ENCODE measurements at regions not wholly inside any gene's neighbourhood (a gene's known extent, or its start where the extent isn't known, plus 50 kb on each side); places are given as distances from the start of the nearest gene placed in this dataset.

DNA sequence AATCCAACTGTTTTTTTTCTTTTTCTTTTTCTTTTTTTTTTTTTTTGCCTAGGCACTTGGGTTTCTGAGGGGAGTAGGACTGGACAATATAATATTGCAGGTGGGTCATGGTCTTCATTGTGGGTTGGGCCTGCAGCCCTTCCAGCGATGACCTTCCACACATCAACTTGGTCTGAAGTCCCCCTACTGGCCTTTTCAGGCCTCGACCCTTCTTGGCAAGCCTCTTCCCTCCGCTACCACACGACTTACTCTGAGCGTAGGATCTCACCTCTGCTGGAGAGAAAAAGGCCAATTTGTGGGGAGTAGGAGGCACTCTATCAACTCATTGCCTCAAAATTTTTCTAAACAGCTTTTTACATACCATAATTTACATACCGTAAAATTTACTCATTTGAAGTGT, 51.1 kb upstream of the GRIK3 start:
- DNase-seq (ENCODE audit: low spot score), result peak; percentile 7

DNA sequence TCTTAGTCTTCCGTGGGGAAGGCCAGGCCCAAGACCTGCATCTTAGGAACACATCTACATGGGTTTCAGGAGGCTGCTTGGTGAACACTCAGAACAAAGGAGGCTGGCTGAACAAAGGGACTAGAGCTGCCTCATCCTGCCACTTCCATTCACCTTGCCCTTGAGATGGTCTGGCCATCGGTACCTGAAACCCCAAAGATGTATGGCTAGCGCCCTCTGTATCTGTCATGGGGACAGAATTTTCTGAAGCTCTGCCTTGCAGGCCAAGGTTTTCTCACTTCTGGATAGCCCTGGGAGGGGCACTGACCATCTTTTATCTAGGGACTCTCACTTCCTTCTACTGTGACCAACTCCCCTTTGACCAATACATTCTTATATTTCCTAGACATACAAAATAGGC, 55.4 kb upstream of the GRIK3 start:
- no peak for DNase-seq (ENCODE audit: low spot score)

DNA sequence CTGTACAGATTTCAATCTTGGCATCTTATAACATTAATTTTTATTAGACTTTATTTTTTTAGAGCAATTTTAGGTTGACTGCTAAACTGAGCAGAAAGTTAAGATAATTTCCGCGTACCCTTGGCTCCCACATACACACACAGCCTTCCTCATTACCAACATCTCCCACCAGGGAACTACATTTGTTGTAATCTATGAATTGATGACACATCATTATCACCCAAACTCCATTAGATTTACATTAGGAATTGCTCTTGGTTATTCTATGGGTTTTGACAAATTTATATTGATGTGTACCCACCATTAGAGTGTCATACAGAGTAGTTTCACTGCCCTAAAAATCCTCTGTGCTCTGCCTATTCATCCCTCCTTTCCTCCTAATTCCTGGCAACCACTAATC, 56.4 kb upstream of the GRIK3 start:
- DNase-seq (ENCODE audit: low spot score), result no peak

DNA sequence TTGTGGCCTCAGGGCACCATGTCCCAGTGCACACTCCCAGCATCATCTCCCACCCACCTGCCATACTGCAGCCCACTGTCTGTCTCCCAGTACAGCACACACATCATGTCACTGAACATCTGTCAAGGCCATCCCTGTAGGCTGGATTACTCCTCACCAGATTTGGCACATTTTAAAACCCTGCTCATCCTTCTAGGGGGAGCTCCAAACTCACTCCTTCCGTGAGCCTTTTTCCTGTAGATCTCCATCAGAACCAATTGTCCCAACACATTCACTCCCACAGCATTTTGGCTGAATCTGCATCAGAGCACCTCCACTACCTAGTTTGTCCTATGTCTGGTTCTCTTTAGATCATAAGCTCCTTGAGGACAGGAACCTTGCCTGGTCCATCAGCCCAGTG, 58.6 kb upstream of the GRIK3 start:
- no peak for DNase-seq (ENCODE audit: low spot score)

DNA sequence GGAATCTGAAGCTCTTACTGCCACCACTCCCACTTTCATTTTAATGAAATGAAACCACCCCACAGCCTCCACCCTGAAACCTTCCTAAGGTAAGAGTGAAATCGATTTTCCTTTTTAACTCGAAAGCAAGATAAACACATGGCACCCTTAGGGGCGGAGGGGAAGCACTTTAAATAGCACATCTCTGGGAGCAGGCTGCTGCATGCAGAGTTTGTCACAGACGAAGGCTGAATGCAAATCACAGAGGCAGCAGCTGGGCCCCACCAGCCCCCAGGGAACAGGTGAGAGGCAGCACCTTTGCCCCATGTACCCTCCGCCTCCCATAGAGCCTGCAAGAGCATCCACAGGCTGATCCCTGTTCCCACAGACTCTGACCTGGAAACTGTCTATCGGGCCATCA, 60.0 kb upstream of the GRIK3 start:
- DNase-seq (ENCODE audit: low spot score), result no peak

DNA sequence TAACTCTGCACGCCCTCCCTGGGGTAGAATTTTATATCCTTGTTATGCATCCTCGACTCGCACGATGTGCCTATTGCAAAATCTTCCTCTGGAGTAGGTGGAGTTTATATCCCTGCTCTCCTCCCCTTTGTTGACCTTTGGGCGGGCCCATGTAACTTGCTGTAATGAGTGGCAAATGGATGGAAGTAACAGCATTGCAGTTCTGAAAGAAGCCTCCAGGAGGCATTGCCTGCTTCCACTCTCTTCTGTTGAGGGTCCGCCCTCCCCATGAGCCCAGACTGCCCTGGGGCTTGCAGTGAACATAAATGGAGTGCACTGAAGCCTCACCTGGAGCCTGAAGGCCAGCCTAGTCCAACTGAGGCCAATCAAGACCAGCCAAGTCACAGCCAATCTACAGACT, 62.2 kb upstream of the GRIK3 start:
- peak; percentile 49 for DNase-seq (ENCODE audit: low spot score)

DNA sequence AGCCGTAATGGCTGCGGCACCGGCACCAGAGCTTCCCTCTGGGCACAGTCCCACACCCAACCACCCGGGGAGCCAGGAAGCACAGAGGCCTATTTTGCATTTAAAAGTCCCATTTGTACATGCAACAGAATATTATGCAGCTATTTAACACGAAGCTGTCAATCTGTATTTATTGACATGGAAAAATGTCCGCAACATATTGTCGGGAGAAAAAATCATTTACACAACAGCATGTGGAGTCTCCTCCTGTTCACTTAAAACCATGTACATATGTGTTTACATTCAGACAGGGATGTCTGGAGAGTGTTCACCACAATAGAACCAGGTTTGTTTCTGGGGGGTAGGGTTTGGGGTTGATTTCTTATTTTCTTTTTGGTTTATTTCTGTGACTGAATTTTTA, 63.4 kb upstream of the GRIK3 start:
- no peak for DNase-seq (ENCODE audit: low spot score)

DNA sequence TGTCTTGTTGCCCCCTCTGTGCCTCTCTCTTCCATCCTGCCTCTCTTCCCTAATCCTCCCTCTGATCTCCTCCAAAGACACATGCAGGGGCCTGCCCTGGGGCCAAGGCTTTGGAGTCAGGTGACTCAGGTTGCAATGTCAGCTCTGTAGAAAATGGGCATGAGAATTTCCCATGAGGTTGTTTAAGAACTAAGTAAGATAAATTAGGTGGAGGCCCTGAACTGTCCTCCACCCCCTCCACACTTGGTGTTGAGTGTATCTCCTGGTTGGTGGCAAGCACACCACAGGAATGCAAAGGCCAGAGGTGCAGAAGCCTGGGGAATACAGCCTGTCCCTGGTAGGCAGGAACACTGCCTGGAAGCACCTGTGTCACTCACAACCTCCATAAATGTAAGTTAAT, 63.9 kb upstream of the GRIK3 start:
- DNase-seq (ENCODE audit: low spot score), result no peak

DNA sequence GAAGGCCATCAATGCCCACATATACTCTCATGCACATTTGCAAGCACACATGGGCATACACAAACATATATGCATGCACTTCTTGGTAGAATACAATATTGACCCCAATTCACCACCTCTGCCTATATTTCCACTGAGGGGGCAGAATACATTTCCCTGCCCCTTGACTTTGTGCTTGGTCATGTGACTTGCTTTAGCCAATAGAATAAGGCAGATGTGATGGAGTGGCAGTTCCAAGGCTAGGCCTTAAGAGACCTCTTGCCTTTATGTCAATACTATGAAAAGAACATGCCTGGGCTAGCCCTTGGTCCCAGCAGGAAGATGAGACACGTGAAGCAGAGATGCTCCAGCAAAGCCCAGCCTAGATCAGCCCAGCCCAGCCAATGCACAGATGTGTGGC, 66.0 kb upstream of the GRIK3 start:
- DNase-seq (ENCODE audit: low spot score), result no peak

DNA sequence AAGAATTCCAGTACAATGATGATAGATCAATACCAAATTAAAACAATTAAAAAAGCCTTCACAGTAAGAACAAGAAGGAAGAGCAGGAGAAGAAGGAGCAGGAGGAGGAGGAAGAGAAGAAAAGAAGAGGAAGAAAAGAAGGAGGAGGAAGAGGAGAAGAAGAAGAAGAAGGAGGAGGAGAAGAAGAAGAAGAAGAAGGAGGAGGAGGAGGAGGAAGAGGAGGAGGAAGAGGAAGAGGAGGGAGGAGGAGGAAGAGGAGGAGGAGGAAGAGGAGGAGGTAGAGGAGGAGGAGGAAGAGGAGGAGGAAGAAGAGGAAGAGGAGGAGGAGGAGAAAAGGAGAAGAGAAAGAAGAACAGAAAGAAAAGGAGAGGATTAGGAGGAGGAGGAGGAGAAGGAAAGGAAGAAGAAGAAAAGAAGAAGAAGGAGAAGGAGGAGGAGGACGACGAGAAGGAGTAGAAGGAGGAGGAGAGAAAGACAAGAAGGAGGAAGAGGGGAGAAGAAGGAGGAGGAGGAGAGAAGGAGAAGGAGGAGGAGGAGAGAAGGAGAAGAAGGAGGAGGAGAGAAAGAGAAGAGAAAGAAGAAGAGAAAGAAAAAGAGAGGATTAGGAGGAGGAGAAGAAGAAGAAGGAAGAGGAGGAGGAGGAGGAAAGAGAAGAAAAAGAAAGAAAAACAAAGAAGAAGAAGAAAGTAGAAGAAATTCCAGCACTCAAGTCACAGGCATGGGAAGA, 68.5 kb upstream of the GRIK3 start:
- DNase-seq (ENCODE audit: low spot score), result no peak

DNA sequence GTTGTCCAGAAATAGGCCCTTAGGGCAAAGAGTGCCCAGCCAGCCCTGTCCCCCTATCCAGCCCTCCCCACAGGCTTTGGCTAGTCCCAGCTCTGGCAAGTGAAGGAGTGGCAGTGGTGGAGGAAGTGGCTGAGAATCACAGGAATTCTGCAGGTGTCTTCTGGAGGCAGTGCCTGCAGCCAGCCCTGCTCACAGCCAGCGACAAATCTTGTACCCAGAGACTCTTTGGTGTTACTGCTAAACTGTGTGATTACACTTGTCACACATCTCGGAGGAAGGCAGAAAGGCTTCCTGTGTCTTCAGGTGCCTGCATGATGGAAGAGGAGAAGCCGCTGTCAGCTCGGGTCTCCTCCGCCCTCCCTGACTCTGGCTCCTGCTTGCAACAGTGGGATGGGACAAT, 71.6 kb upstream of the GRIK3 start:
- no peak for DNase-seq (ENCODE audit: low spot score)

DNA sequence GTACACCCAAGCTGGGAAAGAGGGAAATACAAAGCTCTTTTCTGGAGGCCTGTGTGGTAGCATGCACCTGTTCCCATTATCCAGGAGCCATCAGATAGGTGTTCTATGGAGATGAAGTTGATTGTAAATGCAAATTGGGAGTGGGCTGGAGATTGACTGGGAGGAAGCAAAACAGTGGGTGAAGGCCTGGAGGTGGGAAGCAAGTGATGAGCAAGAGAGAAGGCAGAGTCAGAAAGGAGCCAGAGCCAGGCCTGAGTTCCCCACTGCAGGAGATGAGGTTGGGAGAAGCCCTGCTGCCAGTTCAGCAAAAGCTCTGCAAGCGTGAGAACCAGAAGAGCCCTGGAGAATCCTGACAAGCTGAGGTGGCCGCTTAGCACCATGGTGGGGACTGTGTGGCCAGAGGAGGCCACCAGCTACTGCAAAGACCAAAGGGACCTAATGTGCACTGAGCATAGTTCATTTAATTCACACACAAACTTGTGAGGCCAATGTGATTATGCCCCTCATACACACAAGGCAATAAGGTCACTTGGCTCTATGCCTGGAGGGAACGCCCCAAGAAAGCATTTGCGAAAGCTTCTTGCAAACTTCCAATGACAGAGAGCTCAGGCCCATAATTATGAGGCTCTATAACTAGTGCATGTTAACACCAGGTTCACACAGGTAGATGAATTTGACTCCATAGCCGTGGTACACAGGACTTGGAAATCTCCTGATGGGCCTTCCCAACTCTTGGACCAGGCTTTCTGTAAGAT, 73.0 kb upstream of the GRIK3 start:
- no peak for DNase-seq (ENCODE audit: low spot score)

DNA sequence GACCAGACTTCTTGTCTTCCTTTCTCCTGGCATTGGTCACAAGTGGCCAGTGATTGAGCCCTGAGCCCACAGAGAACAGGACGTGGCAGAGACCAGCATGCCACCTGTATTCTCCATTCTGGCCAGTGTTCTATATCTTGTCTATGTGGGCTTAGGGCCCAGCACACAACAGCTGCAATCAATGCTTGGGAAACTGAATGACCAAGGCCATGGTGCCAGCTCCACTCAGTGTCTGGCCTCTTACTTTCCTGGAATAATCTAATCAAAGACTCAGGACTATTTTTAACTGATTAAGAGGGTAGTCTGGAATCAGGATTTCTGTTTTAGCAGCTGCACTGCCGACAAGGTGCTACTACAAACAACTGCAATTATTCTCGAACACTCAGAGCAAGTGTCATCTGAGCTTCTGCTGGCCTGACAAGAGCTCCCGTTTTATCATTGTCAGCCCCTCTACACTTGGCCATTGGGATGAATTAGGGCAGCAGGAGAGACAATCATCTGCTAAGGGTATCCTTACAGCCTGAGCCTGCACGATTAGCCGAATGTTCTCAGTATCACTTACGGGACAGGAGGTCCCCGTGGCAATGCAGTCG, 74.4 kb upstream of the GRIK3 start:
- no peak for DNase-seq (ENCODE audit: low spot score)

DNA sequence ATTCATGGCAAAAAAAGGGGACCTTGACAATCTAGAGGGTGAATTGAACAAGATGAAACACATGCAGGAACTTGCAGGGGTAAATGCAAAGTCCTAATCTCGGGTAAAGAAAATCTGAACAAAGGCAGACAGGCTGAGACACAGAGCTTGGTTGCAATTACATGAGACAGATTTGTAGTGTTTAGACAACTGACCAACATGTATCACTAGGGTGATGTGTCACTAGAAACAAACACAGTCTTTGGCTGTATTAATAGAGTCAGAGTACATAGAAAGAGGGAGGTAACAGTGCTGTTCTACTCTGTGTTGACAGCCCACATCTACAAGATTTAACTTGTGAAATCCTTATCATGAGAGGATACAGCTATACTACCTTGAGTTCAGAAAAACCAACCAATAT, 78.1 kb upstream of the GRIK3 start:
- DNase-seq (ENCODE audit: low spot score), result no peak

DNA sequence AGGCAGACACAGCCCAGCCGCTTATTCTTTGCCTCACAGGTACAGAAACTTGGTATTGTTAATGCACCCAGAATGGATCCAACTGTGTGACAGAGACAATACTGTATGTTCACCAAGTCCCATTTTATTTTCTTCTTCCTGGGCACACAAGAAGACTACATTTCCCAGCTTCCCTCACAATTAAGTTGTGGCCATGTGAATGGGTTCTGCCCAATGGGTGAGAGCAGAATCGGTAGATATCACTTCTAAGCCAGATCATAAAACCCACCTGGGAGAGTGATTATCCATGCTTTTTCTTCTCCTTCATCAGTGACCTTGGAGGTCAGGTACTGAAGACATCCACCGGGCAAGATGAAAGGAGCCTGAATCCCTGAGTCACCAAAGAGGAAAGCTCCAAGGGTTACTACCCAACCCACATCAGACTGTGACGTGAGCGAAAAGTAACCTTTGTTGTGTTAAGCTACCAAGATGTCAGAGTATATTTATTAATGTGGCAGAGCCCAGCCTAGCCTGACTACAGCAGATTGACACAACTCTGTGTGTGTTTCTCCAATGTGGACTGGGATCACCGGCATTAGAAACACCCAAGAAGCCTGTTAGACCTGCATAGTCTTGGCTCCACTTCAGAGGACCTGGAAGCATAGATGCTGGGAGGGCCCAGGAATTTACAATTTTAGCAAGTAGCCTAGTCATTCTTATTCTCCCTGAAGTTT, 79.1 kb upstream of the GRIK3 start:
- no peak for DNase-seq (ENCODE audit: low spot score)

DNA sequence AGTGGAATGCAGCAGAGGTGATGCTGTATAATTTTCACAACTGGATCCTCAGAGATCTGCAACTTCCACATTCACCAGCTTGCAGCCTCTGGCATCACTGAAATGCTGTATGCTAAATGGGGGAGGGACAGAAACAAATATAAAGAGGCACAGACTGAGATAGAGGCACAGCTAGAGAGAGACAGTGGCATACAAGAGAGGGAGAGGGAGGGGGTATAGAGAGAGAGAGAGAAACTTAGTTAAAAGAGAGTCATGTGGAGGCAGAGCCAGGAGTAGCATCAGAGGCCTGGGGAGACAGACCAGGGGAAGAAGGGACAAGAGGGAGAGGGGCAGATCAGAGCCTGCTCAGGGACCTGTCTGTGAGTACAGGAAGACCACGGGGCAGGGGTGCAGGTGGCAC, 84.5 kb upstream of the GRIK3 start:
- DNase-seq (ENCODE audit: low spot score), result no peak

DNA sequence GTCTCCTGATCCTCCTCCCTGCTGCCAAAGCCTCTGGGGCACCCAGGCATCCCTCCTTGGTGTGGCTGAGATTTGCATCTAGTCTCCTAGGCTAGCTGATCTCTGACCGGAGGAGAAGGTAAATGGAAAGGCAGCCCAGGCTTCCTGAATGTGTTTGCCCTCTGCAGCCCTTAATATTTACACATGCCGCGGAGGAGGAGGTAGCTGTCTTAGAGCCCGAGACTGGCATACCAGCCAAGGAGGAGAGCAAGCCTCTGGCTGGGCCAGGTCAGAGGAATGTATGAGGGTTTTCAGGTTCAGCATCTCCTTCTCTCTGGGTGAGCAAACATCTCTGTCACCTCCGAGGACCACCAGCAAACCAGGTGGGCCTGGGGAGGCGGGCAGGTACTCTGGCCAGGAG, 86.0 kb upstream of the GRIK3 start:
- no peak for DNase-seq (ENCODE audit: low spot score)

DNA sequence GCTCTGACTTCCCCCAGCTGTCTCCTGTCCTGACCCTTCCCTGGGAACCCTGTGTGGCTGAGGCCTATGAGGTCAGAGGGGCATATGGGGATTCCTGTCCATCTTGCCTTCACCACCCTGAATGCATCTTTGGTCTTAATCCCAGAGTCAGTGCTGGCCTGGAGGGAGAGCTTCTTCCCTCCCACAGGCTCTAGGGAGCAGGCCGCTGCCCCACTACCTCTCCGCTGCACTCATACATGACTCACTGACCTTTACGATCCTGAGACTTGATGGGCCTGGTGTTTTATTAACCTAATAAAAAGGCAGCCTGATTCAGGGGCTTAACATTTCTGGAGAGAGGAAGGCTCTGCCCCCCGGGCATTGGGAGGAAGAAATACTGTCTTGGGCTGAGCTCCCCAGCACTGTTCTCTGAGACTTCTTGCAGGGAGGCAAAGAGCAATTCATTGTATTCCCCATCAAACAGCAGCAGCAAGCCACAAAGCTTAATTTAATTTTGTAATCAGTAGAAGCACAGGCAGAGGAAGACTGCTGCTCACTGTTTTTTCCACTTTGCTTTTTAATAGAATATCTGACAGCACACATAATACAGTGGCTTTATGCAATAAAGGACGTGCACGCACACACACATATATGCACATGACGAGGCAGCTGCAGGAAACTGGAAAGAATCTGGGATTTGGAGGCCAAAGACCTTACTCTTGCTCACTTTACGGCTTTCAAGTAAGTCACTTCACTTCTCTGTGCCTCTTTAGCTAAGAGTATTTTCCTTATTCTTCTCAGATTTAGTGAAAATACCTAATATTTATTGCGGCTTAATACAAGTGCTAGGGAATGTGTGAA, 89.2 kb upstream of the GRIK3 start:
- DNase-seq (ENCODE audit: low spot score), result no peak

DNA sequence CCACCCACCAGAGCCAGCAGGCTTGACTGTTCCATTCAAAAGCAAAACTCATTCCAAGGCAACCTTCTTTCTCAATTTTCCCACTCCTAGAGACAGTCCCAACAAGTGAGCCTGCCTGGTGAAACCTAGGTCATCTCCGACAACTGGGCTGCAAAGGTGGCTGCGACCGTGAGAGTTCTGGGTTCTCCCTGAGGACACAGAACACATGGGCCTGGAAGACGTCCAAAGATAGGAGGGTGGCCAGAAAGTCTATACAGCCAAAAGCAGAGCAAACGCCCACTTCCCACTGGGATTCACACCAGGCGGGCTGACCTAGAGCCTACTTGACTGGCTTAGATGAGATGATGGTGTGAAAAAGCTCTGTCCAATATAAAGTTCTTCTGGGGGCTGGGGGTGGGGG, 90.2 kb upstream of the GRIK3 start:
- DNase-seq (ENCODE audit: low spot score), result no peak

DNA sequence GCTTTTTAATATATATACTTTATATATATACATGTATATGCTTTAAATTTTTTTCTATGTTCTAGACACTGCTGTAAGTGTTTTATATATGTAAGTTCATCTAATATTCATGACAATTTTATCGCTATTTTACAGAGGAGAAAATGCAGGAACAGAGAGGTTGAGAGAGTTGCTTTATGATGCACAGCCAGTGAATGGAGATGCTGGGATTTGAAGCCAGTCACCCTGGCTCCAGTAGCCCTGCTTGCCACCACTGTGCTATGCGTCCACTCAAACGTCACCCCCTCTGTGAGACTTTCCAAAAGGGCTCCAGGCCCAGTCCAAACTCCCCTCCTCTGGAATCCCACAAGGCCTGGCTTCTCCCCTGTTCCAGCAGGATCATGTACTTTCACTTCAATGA, 91.0 kb upstream of the GRIK3 start:
- DNase-seq (ENCODE audit: low spot score), result no peak

DNA sequence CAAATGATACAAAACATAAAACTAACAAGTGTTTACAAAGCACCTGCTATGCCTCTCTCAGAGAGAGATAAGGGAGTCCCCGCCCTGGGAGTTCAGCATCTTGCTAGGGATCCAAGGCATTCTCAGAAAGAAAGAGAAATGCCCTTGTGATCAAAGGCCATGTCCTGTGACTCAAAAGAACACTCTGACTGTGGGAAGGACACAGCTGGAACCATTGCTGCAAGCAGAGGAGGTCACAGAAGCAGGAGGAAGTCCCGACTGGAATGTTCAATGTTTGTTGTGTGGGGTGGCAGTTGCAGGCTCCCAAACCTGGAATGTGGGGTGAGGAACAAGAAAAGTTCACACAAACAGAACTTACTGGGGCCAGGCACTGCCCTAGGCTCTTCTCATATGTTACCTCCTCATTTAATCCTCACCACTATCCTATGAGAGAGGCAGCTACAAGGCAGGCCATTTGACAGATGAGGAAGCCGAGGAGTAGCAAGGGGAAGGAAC, 93.0 kb upstream of the GRIK3 start:
- DNase-seq (ENCODE audit: low spot score), result no peak

All from HT-29 (cell line).